ENCODE measurements at regions not wholly inside any gene's neighbourhood (a gene's known extent, or its start where the extent isn't known, plus 50 kb on each side); places are given as distances from the start of the nearest gene placed in this dataset.
A peak's percentile ranks its signal among the peaks of the same experiment; 100 is the strongest.
"Not testable (repeated sequence)": the region's sequence is repeated elsewhere in the genome, so short reads cannot be mapped to it uniquely, and the experiment has no call there.

DNA sequence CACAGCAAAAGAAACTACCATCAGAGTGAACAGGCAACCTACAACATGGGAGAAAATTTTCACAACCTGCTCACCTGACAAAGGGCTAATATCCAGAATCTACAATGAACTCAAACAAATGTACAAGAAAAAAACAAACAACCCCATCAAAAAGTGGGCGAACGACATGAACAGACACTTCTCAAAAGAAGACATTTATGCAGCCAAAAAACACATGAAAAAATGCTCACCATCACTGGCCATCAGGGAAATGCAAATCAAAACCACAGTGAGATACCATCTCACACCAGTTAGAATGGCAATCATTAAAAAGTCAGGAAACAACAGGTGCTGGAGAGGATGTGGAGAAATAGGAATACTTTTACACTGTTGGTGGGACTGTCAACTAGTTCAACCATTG, 207.8 kb downstream of the USP6NL start:
- H3K27ac ChIP-seq; H3K4me3 ChIP-seq; H3K9me3 ChIP-seq; DNase-seq; H3K36me3 ChIP-seq; H3K27me3 ChIP-seq; ATAC-seq; intact Hi-C loops (cut with DNase I): not testable (repeated sequence)
- 100% methylated on average over 1 of the region's 2 CpGs; no CpG with 5 or more reads in 1 of the 2 donors for WGBS, 2 donors
- H3K4me1 ChIP-seq, result peaks cover 0 to 16% (median 0%) of the 10 kb centered on the region in 9 donors

DNA sequence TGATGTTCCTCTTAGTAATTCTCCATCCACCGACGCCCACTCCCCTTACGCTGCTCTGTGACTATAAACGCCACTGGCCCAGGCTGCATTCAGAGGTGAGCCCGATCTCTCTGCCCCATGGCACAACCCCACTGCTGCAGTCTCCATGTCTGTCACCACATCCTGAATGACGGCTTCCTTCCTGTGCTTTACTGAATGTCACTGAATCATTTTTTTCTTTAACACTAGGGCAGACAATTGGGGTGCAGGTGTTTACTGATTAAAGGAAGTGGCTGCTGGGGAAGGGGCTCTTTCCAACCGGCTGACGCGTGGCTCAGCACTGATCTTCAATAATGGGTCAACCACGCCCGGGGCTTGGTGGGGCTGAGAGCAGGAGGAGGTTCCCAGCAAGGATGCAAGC, 208.3 kb downstream of the USP6NL start:
- ATAC-seq, result no peak
- H3K27me3 ChIP-seq, result no peaks in the 10 kb centered on the region
- TF ChIP-seq, protein P1, sequence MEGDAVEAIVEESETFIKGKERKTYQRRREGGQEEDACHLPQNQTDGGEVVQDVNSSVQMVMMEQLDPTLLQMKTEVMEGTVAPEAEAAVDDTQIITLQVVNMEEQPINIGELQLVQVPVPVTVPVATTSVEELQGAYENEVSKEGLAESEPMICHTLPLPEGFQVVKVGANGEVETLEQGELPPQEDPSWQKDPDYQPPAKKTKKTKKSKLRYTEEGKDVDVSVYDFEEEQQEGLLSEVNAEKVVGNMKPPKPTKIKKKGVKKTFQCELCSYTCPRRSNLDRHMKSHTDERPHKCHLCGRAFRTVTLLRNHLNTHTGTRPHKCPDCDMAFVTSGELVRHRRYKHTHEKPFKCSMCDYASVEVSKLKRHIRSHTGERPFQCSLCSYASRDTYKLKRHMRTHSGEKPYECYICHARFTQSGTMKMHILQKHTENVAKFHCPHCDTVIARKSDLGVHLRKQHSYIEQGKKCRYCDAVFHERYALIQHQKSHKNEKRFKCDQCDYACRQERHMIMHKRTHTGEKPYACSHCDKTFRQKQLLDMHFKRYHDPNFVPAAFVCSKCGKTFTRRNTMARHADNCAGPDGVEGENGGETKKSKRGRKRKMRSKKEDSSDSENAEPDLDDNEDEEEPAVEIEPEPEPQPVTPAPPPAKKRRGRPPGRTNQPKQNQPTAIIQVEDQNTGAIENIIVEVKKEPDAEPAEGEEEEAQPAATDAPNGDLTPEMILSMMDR (IDR thresholded peaks at IDR 0.05), result no peak
- no peak for DNase-seq
- H3K9me3 ChIP-seq, result no peaks in the 10 kb centered on the region
- H3K27ac ChIP-seq, result peak overlapping the region in 1 of 10 donors; percentile 55
- H3K36me3 ChIP-seq, result no peaks in the 10 kb centered on the region
- H3K4me1 ChIP-seq, result peaks cover 0 to 18% (median 2%) of the 10 kb centered on the region in 9 donors
- 67 to 75% methylated on average over 11 of the region's 11 CpGs for WGBS, 2 donors
- no peak overlapping the region for H3K4me3 ChIP-seq
- intact Hi-C loops (cut with DNase I), result no loop called here

DNA sequence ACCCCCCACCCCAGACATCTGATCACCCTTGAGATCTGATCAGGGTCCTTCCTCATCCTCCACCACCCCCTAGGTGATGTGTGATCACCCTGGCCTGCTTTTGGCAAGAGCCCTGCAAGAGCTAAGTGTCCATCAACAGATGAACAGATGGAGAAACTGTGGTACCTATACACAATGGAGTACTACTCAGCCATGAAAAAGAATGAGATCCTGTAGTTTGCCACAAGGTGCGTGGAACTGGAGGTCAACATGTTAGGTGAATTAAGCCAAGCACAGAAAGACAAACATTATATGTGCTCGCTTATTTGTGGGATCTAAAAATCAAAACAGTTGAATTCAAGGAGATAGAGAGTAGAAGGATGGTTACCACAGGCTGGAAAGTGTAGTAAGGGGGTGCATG, 209.1 kb downstream of the USP6NL start:
- Histone ChIP-seq H3K4me3 (no peak overlapping the region), H3K36me3 (no peaks in the 10 kb centered on the region), H3K9me3 (no peaks in the 10 kb centered on the region), H3K27ac (no peak overlapping the region), H3K27me3 (no peaks in the 10 kb centered on the region), H3K4me1 (peaks cover 0 to 25% (median 7%) of the 10 kb centered on the region in 9 donors)
- DNase-seq, result no peak
- intact Hi-C loops (cut with DNase I), result no loop called here
- WGBS, 2 donors, result 57 to 96% methylated on average over 2 of the region's 2 CpGs
- TF ChIP-seq, protein P1 (IDR thresholded peaks at IDR 0.05), result no peak
- no peak for ATAC-seq

DNA sequence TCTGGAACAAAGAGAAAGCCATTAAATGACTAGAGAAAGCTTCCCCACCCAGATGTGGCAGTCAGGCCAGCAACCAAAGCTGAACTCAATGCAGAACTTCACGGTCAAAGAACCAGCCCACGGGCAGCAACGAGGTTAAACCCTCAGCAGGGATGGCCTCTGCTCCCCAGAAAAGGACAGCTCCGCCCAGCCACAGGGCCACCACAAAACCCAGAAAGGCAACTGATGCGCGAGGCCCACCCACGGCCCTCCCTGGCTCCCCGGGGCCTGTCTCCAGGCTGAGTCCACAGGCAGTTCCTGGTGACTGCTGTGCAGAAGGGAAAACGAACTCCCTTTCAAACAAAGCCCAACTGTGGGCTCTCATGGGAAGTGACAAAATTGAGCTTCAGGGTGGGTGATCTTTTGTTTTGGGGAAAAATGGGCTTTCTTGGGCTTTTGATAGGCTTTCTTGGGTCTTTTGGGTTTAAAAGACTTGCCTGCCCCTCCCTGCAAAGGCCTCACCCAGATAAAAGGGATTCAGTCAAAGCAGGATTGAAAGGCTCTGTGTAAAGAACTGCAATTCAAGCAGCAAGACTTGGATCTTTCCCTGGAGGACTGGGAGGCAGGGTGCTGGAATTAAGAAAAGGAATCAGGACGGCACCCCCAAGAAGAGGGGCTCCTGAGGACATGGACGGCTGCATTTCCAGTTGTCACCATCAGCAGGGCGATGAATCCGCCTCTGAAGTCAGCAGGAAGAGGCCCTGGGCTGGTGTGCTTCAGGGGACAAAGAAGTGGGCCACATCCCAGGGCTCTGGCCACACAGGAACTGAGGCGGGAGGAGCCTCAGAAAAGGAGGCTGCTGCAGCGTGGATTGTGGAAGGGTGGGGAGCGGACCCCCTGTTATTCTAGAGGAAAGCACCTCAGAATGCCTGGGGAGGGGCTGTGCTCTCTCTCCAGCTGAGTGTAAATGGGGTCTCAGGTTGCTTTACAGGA, 209.9 kb downstream of the USP6NL start:
- no peak for ATAC-seq
- Histone ChIP-seq H3K27me3 (no peaks in the 10 kb centered on the region), H3K27ac (no peak overlapping the region), H3K36me3 (no peaks in the 10 kb centered on the region), H3K4me3 (no peak overlapping the region), H3K9me3 (no peaks in the 10 kb centered on the region), H3K4me1 (peaks cover 0 to 32% (median 7%) of the 10 kb centered on the region in 9 donors)
- WGBS, 2 donors, result 70 to 72% methylated on average over 16 of the region's 16 CpGs
- DNase-seq, result no peak
- intact Hi-C loops (cut with DNase I), result no loop called here
- TF ChIP-seq, protein P1 (IDR thresholded peaks at IDR 0.05), result no peak

Measured in heart right ventricle (tissue), 16 donors.